CD4-positive, alpha-beta T cell treated with Interleukin-21 for 1 hour (primary cell): ENCODE measurements at regions not wholly inside any gene's neighbourhood (a gene's known extent, or its start where the extent isn't known, plus 50 kb on each side); places are given as distances from the start of the nearest gene placed in this dataset.
"Not testable (repeated sequence)": the region's sequence is repeated elsewhere in the genome, so short reads cannot be mapped to it uniquely, and the experiment has no call there.

Experiments used
- DNase-seq: peaks from one replicate; pipeline ENCODE4 v3.0.0-alpha.2; 2020

DNA sequence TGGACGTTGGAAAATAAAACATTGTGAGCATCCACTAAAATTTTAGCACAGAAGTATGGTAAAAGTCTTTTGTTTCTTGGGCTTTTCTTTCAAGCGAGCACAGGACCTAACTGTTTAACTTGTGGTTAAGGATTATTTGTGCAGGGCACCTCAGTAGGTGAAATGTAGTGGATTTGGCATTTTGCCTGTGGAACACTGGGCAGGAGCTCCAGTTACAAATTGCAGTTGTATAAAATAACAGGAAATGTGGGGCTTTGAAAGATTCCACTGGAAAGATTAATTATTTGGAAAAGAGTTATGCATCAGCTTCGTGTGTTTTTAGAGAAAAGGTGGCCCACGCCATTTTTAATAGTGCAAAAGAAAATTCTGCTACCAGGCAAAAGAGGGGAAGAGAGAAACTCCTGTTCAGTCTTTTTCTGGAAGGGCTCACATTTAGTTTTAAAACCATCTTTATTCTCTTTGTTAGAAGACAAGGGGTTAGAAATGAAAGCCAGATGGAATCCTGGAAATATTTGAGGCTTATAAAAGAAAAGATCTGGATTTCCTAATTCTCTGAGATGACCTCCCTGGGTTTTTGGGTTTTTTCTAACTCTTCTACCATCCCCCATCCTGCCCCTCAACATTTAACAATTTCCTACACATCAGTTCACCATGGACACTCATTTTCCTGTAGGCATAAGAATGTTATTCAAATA lies 144.3 kb upstream of the SERTAD2 start:
- no peak for DNase-seq

- no peak for DNase-seq
Measured at GRCh38 chr2:64799592-64800252, 146.0 kb upstream of the SERTAD2 start.

- no peak for DNase-seq
Measured at GRCh38 chr2:64803776-64804175, 150.1 kb upstream of the SERTAD2 start.

GRCh38 chr2:64804651-64805050 lies 150.9 kb upstream of the SERTAD2 start:
- DNase-seq, result no peak

DNA sequence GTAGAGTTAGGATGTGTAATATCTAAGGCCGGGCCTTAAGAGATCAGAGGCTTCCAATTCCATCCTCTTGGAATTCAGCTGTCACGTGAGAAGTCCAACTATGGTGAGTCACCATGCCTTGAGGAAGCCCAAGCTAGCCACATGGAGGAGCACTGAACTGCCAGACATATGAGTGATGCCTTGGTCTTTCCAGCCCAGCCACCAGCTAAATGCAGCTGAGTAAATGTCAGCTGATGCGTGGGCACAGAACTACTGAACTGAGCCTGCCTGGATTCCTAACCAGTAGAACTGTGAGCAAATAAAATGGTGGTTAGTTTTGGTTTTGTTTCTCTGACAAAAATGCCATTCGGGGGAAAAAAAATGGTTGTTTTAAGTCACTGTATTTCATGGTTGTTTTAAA lies 153.7 kb upstream of the SERTAD2 start:
- DNase-seq, result no peak

DNA sequence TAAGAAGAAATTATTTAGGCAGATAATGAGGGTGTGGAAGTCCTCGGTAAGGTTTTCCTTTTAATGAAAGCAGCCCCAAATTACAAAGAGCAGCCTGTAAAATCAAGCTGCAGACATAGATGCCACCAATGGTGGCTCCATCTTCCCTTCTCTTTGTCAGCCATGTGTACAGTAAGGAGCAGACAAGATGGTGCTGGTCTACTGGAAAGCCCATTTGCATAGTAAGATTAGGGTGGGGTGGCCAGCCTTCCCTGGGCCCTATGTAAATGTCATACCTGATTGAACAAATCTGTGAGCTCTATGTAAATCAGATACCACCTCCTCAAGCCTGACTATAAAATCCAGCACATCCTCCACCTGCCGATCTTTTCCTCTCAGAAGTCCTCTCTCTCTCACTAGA lies 154.4 kb upstream of the SERTAD2 start:
- no peak for DNase-seq

GRCh38 chr2:64808754-64809153 lies 155.0 kb upstream of the SERTAD2 start:
- DNase-seq, result no peak

DNA sequence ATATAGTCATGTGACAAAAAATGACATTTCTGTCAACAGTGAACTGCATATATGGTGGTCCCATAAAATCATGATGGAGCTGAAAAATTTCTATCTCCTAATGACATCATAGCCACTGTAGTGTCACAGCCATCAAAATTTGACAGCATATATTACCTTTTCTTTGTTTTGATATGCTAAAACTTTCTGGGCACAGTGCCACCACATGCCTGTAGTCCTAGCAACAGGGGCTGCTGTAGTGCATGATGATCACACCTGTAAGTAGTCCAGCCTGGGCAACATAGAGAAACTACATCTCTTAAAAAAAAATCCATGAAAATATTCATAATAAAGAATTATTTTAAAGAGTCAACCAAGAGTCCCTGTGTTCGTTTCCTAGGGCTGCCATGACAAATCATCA lies 155.5 kb upstream of the SERTAD2 start:
- no peak for DNase-seq

- DNase-seq, result no peak
Measured at GRCh38 chr2:64812285-64812684, 158.6 kb upstream of the SERTAD2 start.

DNA sequence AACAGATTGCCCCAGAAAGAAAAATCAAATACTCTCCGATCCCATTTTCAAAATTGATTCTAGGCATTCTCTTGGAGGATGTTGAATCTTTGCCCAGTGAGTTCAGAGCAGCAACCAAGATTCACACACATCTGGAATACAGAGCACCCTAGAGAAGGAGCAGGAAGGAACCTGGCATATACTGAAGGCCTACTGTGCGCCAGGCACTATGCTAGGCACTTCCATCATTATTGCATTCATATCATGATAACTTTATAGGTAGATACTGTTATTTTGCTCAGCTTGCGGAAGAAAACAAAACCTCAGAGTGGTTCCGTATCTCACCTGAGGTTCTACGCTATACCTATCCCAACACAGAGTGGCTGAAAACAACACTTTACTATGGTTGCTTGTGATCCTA lies 160.3 kb upstream of the SERTAD2 start:
- DNase-seq, result no peak

DNA sequence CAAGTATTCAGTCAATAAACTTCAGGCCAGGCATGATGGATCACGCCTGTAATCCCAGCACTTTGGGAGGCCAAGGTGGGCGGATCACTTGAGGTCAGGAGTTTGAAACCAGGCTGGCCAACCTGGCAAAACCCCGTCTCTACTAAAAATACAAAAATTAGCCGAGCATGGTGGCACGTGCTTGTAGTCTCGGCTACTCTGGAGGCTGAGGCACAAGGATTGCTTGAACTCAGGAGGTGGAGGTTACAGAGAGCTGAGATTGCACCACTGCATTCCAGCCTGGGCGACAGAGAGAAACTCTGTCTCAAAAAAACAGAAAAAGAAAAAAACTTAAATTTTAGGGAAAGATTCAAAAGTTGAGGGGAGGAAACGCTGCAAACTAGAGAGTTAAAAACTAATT lies 162.8 kb upstream of the SERTAD2 start:
- DNase-seq, result not testable (repeated sequence)

DNA sequence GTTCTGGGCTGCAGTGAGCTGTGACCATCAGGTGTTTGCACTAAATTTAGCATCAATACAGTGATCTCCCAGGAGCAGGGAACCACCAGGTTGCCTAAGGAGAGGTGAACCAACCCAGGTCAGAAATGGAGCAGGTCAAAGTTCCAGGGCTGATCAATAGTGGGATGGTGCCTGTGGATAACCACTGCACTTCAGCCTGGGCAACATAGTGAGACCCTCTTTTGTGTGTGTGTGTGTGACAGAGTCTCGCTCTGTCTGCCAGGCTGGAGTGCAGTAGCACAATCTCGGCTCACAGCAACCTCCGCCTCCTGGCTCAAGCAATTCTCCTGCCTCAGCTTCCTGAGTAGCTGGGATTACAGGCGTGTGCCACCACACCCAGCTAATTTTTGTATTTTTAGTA lies 163.7 kb upstream of the SERTAD2 start:
- no peak for DNase-seq

DNA sequence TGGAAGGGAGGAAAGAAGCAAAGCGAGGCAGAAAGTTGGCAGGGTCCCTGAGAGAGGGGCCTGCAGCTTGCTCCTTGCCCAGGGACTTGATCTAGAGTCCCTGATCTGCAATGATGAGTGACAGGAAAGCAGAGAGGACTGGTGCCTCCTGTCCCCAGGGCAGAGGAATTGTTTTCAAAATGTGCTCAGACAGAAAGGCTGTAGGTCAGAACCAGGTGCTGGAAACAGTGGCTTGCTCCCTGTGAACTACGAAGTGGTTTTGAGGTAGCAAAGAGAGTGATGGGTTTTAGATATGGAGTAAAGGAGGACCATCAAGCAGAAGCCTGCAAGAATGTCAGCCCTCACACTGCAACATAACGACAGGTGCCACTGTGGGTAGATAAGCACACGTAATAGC lies 164.9 kb upstream of the SERTAD2 start:
- no peak for DNase-seq

GRCh38 chr2:64819361-64819760 lies 165.6 kb upstream of the SERTAD2 start:
- DNase-seq, result no peak

- peak; percentile 64 for DNase-seq
Measured at GRCh38 chr2:64819774-64820688, 166.3 kb upstream of the SERTAD2 start.

- DNase-seq, result no peak
Measured at GRCh38 chr2:64820901-64821300, 167.2 kb upstream of the SERTAD2 start.

DNA sequence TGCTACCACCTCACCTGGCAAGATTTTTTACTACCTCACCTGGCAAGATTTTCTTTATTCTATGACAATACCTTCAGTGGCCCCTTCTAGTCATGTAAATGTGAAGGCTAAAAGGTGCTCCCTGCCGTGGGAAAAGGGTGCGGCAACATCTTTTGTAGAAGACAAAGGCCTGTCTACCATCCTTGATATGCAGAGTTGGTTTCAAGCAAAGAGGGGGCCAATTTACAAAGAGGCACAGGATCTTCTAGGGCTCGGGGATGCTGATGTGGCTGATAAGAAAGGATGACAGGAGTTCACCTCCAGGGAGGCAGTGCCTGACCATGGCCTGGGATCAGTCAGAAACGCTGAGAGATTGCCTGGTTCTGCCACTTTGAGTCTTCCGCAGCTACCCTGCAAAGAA lies 165.4 kb upstream of the SLC1A4 start:
- no peak for DNase-seq

GRCh38 chr2:64825831-64826491 lies 163.2 kb upstream of the SLC1A4 start:
- no peak for DNase-seq

DNA sequence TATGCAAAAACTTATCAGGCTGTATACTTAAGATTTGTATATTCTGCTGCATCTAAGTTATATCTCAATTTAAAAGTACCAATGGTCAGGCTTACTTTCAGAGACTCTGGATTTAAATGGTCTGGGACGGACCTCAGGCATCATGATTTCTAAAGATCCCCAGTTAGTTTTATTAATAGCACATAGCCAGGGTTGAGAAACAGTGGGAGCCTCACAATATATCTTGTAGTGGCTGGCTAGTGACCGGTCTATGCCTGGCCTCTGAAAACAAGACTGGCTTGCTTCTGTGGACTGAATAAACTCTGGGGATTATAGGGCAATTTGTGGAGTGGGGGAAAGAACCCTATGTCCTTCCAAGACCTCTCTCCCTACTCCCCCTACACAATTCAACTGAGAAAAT lies 162.5 kb upstream of the SLC1A4 start:
- DNase-seq, result no peak

DNA sequence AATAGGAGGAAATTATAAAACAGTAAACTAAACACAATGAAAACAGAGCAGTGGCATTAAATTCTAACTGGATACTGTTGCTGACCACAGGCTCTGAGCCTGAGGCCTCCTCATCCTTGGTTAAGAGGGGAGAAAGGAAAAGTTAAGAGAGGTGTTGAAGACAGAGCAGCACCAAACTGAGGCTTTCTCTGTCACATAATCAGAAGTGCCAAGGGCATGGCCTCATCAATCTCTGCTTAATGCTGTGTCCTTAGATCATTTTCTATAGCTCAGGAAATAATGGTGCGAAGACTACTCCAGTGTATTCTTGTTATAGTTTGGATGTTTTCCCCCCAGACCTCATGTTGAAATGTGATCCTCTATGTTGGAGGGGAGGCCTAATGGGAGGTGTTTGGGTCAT lies 160.9 kb upstream of the SLC1A4 start:
- no peak for DNase-seq

DNA sequence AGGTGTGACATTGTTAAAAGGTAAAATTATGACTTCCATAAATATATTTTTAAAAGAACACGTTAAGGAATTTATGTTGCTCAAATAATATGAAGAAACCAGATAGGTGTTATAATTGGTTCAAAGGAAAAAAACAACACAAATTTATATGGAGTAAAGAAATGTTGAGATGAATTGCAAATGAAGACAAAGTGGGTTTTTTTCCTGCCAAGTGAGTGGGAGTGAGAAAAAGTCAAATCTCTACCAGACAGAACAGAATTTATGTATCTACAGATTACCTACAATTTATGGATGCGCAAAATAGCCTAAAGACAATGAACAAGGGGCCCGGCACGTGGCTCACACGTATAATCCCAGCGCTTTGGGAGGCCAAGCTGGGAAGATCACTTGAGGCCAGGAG lies 159.7 kb upstream of the SLC1A4 start:
- DNase-seq, result no peak

GRCh38 chr2:64831134-64831976 lies 157.8 kb upstream of the SLC1A4 start:
- DNase-seq, result peak; percentile 88
